Fibroblast of the conjunctiva (primary cell): ENCODE measurements at regions not wholly inside any gene's neighbourhood (a gene's known extent, or its start where the extent isn't known, plus 50 kb on each side); places are given as distances from the start of the nearest gene placed in this dataset.
A peak's percentile ranks its signal among the peaks of the same experiment; 100 is the strongest.
"Not testable (repeated sequence)": the region's sequence is repeated elsewhere in the genome, so short reads cannot be mapped to it uniquely, and the experiment has no call there.

Experiments used
- DNase-seq: peaks from one replicate; pipeline ENCODE4 v3.0.0-alpha.2; 2010; ENCODE audit warnings: low read depth

GRCh38 chr14:89491711-89492381 lies 74.8 kb upstream of the FOXN3 start:
- DNase-seq: peak; percentile 64

GRCh38 chr14:89490466-89490865 lies 73.4 kb upstream of the FOXN3 start:
- no peak for DNase-seq

GRCh38 chr14:89489761-89490437 lies 72.9 kb upstream of the FOXN3 start:
- DNase-seq: no peak

GRCh38 chr14:89486961-89487360 lies 69.9 kb upstream of the FOXN3 start:
- no peak for DNase-seq

GRCh38 chr14:89486505-89486904 lies 69.5 kb upstream of the FOXN3 start:
- no peak for DNase-seq

GRCh38 chr14:89485264-89485663 lies 68.2 kb upstream of the FOXN3 start:
- DNase-seq: no peak

GRCh38 chr14:89484051-89484844 lies 67.2 kb upstream of the FOXN3 start:
- DNase-seq: no peak

DNA sequence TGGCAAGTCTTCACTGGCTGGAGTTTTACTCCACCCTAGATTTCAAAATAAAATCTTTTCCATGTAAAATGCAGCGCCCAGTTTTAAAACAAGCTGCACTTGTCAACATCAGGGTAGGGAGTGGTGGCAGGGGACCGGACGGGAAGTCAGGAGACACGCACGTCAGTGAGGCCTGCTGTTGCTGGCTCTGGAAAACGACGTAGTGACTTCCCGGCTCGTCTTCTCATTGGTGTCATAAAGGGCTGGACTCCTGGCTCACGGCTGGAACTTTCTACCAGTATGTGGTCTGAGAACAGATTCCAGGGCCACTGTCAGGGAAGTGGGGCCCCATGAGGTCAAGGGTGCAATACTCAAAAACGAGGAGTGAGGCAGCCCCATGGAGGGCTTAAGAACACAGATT lies 64.2 kb upstream of the FOXN3 start:
- DNase-seq: no peak

GRCh38 chr14:89480278-89480677 lies 63.2 kb upstream of the FOXN3 start:
- no peak for DNase-seq

GRCh38 chr14:89479802-89480201 lies 62.8 kb upstream of the FOXN3 start:
- no peak for DNase-seq

GRCh38 chr14:89477391-89477790 lies 60.4 kb upstream of the FOXN3 start:
- no peak for DNase-seq

DNA sequence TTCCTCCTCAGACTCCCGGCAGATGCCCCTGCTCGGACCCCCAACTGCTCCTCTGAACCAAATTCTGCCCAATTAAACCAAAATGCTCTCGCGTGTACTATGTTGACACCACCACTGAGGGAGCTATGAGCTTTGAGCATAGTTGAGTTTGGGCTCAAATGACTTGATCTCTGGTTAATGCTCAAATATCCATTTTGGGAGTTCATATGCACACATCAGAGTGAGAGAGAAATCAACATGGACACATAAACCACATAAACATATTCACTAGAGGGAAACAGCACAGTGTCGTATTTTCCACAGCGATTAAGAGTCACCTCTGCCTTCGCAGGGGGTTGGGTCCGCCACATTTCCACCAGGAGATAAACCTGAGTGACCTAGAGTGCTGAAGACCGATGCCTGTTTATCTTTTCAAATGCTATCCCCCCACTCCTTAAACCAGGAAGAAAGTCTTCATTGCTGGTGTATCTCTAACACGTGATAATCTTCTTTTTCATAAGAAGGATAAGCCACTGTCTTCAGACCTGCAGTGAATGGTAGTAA lies 59.4 kb upstream of the FOXN3 start:
- DNase-seq: no peak

GRCh38 chr14:89474464-89474863 lies 57.4 kb upstream of the FOXN3 start:
- no peak for DNase-seq

DNA sequence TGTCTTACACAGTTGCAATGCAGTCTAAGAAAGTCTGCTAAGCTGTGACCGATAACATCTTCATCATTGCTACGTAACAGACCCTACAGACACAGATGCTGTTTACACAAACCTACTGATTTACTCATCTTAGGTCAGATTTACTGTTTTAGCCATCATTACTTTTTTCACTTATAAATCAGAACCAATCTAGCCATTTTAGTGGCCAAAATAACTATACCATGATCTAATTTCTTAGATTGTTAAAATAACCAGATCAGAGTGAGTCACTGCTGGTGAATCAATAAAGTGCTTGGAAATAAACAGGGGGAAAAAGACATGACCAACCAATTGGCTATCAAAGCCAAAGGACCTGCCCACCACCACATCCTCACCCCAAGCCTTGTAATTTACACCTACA lies 57.0 kb upstream of the FOXN3 start:
- no peak for DNase-seq

DNA sequence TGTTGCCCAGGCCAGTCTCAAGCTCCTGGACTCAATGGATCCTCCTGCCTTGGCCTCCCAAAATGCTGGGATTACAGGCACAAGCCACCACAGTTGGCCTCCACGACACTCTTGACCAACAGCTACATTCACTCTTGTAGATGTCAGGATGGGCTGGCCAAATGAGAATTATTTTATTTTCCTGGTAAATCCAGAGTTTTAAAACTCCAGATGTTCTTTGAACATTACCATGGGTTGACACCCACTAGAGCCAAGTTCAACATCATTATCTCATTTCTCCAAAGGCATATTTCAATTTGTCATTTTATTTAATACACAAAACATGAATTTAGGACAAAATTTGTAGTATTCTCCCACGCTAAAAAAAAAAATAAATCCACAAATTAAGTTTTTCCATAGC lies 56.5 kb upstream of the FOXN3 start:
- DNase-seq: no peak

DNA sequence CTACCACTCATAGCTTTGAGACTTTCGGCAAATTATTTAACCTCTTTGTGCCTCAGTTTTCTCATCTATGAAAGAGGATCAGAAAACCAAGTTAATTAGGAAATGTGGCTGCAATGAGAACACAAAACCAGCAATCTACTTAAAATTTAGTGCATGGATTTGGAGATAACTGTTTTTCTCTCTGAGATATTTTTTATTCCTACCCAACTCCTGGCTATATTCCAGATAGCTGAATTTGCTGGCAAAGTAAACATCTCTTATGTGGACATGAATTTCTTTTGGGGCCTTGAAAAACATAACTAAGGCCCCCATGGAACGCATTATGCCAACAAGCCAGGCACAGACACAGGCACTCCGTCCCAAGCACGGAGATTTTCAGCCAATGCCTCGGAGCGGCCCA lies 53.4 kb upstream of the FOXN3 start:
- DNase-seq: no peak

DNA sequence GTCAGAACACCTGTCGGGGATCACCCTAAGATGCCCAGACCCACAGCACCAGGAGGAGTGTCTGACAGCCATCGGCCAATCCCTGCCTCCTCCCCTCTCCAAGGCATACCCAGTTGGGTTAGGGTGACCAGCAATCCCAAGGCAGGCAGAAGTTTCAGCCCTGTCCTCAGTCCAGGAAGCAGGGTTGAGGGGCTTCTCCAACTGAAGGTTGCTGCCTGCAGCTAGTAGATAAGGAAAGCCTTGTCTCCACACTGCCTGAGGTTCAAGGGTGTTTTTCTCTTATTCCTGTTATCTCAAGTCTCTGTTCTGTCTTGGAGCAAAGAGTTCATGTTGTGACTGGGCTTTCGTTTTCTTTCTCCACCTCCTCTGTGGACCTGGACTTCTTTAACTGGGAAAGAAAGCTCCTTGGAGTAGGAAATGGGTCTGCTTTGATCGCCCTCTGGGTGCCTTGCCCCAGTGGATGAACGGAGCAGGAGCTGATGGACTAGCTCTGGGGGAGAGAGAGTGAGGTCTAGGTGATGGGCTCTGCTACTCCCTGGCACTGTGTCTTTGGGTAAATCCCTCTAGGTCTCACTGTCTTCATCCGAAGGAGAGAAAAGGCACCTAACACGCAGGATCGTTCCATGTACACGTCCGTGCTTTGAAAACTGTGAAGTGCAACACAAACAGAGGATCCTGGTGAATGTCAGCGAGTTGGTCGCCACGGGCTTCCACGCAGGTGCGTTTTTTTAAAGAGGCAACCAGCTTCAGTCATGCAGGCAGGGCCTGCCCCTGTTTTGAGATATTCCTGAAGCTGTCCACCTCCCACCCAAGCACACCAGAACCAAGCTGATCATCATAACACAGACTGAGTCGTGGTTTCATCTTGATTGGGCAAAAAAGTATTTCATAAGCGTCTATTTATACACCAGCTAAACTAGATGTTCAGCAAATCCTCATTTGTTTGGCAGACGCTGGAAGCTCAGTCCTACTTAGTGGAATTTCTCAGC lies 52.5 kb upstream of the FOXN3 start:
- DNase-seq: no peak

GRCh38 chr14:89468566-89468965 lies 51.5 kb upstream of the FOXN3 start:
- DNase-seq: no peak

DNA sequence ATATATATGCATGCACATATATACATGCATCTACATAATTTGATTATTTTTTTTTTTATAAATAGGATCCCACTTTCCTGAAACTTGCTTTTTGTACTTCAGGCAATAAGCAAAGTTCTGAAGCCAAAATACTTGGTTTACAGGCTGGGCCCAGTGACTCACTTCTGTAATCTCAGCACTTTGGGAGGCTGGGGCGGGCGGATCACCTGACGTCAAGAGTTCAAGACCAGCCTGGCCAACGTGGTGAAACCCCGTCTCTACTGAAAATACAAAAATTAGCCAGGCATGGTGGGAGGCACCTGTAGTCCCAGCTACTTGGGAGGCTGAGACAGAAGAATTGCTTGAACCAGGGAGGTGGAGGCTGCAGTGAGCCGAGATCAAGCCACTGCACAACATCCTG lies 51.0 kb upstream of the FOXN3 start:
- DNase-seq: not testable (repeated sequence)

DNA sequence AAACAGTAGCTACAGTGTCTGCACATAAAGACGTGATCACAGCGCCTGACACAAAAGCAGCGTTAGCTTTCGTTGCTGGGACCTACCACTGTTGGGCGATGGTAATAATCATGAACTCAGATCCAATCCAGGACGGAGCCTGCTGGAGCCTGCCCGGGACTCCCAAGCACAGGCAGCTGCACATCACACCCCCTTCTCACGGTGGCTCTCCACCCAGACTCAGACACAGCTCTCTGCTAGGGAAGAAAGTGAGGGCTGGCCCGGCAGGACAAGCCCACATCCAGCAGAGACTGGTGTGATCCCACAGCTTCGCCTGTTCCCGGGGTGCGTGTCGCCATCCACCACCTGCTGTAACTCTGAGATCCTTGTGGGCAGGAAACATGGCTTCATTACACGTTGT lies 49.9 kb upstream of the FOXN3 start:
- no peak for DNase-seq
